ENCODE measurements at regions not wholly inside any gene's neighbourhood (a gene's known extent, or its start where the extent isn't known, plus 50 kb on each side); places are given as distances from the start of the nearest gene placed in this dataset.

DNA sequence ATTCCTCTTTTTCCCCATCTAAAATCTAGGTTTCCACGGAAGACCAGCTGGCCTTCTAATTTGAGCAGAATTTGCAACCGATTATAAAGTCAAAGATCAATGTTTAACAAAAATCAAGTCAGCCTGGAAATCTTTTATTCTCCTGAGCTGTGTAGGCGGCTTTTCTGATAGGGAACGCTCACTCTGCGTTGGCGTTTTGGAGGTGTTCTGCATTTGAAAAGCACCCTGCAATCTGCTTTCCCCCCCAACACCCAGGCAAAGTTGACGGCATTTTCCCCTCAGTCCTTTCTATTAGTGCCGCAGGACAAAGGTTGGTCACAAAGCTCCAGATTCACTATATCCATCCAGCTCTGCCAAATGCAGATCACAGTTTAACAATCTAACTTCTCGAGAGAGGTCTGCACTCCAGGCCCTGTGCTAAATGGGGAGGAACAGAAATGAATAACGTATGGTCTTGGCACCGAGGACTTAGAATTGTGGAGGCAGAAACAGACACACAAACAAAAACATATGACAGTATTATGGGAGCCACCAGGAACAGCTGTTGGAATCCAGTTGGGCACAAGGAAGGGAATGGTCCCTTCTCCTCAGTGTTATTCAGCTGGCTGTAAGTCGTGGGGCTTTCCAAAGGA, 50.4 kb upstream of the LARS2 start:
- peak in 5 of 8 experiments; percentile 15 to 93 (median 59) for ATAC-seq (replicated peaks in 6 of 8)
- 0 to 50% (median 16%) methylated on average over 1 to 12 of the region's 12 CpGs for WGBS, 10 experiments
- in situ Hi-C loops (cut with MboI; ENCODE audit: low pct_unique_long_range_greater_than_20kb in 2 of 9, low sequenced_read_pairs in 9 of 9, unreplicated experiment in 9 of 9) = no loop called here

More for the DNA sequence above, 50.4 kb upstream of the LARS2 start:
- Histone ChIP-seq H3K4me3 (no peak overlapping the region), H3K27ac (peak overlapping the region in 1 of 2 donors; percentile 46), H3K4me1 (replicated peaks in 1 of 2) (peaks cover 2 to 10% of the 10 kb centered on the region in 2 donors)

Measured in motor neuron (in vitro differentiated cells).